IPS DF 19.7 (cell line): ENCODE measurements at regions not wholly inside any gene's neighbourhood (a gene's known extent, or its start where the extent isn't known, plus 50 kb on each side); places are given as distances from the start of the nearest gene placed in this dataset.
"Not testable (repeated sequence)": the region's sequence is repeated elsewhere in the genome, so short reads cannot be mapped to it uniquely, and the experiment has no call there.

Source experiments
- DNase-seq: peaks from one replicate; pipeline ENCODE4 v3.0.0-alpha.2; 2013; ENCODE audit warnings: low read depth, low spot score

GRCh38 chr13:104983601-104984000 lies 1551.9 kb downstream of the EFNB2 start:
- no peak for DNase-seq

- no peak for DNase-seq
Observed at GRCh38 chr13:104980586-104980985, 1554.9 kb downstream of the EFNB2 start.

GRCh38 chr13:104979281-104980030 lies 1556.0 kb downstream of the EFNB2 start:
- no peak for DNase-seq

GRCh38 chr13:104976986-104977385 lies 1558.5 kb downstream of the EFNB2 start:
- no peak for DNase-seq

GRCh38 chr13:104975272-104975671 lies 1560.2 kb downstream of the EFNB2 start:
- DNase-seq, result no peak

GRCh38 chr13:104968876-104969275 lies 1566.6 kb downstream of the EFNB2 start:
- DNase-seq, result no peak

- DNase-seq, result no peak
Observed at GRCh38 chr13:104967836-104968630, 1567.4 kb downstream of the EFNB2 start.

GRCh38 chr13:104967376-104967775 lies 1568.1 kb downstream of the EFNB2 start:
- no peak for DNase-seq

GRCh38 chr13:104962411-104962810 lies 1573.1 kb downstream of the EFNB2 start:
- no peak for DNase-seq

- no peak for DNase-seq
Observed at GRCh38 chr13:104961246-104961645, 1574.2 kb downstream of the EFNB2 start.

- no peak for DNase-seq
Observed at GRCh38 chr13:104954210-104954609, 1581.3 kb downstream of the EFNB2 start.

GRCh38 chr13:104953588-104953987 lies 1581.9 kb downstream of the EFNB2 start:
- DNase-seq, result no peak

- no peak for DNase-seq
Observed at GRCh38 chr13:104949840-104950740, 1585.4 kb downstream of the EFNB2 start.

GRCh38 chr13:104944176-104944575 lies 1591.3 kb downstream of the EFNB2 start:
- DNase-seq, result no peak

GRCh38 chr13:104943331-104943730 lies 1592.1 kb downstream of the EFNB2 start:
- no peak for DNase-seq

- no peak for DNase-seq
Observed at GRCh38 chr13:104937881-104938280, 1597.6 kb downstream of the EFNB2 start.

- no peak for DNase-seq
Observed at GRCh38 chr13:104936304-104936703, 1599.2 kb downstream of the EFNB2 start.

- not testable (repeated sequence) for DNase-seq
Observed at GRCh38 chr13:104920513-104920912, 1614.9 kb downstream of the EFNB2 start.

GRCh38 chr13:104920091-104920490 lies 1615.4 kb downstream of the EFNB2 start:
- no peak for DNase-seq

GRCh38 chr13:104900191-104900817 lies 1635.2 kb downstream of the EFNB2 start:
- no peak for DNase-seq

GRCh38 chr13:104898484-104898883 lies 1637.0 kb downstream of the EFNB2 start:
- no peak for DNase-seq
